GM18505 (cell line): ENCODE measurements at regions not wholly inside any gene's neighbourhood (a gene's known extent, or its start where the extent isn't known, plus 50 kb on each side); places are given as distances from the start of the nearest gene placed in this dataset.
A peak's percentile ranks its signal among the peaks of the same experiment; 100 is the strongest.

Experiments
- ATAC-seq: cut with Tn5 transposase; IDR thresholded peaks from one replicate; pipeline ENCODE4 v1.9.1; 2021; ENCODE audit not compliant: unreplicated experiment
- POLR2A ChIP-seq: IDR thresholded peaks from 4 replicates; pipeline ENCODE4 v1.6.1; 2011; ENCODE audit warnings: borderline replicate concordance; ENCODE audit not compliant: insufficient read depth, insufficient read length; ENCODE audit errors: extremely low read depth

DNA sequence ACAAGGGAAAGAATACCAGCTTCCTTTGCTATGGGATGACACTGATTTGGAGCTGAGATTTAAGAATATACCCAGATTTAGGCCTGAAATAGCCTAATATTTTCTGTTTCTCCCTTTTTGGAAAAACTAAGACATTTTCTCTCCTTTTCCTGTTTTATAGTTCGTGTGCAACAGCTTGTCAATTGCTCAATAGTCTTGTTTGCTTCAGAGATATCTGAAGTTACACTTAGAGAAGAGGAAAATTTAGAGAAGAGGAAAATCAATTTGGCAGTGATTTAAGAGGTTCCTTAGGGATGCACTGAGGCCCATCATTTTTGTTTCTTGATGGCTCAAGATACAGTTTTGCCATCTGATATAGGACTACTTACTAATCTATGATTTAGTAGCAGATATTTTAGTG is 398.6 kb downstream of the RFPL4B start:
- ATAC-seq = no peak
- no peak for TF ChIP-seq POLR2A

DNA sequence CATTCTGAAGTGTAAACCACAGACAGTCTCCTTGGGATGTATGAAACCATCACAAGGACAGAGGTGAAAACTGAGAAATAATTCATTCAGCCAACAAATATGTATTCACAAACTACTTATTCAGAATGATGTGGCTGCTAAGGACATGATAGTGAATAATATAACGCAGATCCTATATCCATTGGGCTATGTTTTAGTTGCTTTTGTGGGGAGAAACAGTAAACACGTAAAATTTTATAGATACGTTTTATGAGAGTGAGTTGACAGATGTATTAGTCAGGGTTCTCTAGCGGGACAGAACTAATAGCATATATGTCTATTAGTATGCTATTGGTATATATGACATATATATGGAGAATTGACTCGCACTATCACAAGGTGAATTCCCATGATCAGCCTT is 402.5 kb downstream of the RFPL4B start:
- no peak for TF ChIP-seq POLR2A
- ATAC-seq = no peak

DNA sequence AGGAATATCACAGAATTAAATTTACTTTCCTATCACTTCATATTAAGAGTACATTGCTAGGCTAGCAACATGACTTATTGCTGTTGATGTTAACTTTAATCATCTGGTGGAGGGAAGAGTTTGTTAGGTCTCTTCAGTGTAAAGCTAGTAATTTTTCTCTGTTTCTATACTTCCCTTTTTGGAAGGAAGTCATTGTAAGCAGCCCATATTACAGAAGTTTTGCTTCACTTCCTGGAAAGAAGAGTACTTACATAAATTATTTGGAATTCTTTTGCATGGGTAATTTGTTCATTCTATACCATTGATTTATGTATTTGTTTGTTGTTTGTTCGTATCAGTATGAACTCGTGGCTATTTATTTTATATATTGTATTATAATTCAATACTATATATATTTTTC is 405.2 kb downstream of the RFPL4B start:
- TF ChIP-seq POLR2A = no peak

DNA sequence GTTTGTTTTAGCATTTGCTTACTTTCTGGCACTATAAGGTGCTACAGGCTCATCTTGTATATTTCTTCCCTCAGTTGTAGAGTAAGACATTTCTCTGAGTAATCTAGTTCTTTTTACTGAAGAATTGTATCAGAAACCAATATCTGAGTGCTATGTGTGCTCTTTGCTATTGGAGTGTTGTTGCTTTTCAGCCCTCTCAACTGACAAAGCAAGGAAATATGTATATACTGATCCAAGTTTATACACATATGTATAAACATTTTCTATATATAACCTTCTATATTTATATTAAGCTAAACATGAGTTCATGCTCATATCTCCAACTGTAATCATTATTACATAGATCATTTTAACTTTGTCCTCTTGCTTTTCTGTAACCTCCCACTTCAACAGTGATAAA is 405.7 kb downstream of the RFPL4B start:
- no peak for ATAC-seq
- TF ChIP-seq POLR2A = no peak

More for the DNA sequence above, 405.2 kb downstream of the RFPL4B start:
- no peak for ATAC-seq

DNA sequence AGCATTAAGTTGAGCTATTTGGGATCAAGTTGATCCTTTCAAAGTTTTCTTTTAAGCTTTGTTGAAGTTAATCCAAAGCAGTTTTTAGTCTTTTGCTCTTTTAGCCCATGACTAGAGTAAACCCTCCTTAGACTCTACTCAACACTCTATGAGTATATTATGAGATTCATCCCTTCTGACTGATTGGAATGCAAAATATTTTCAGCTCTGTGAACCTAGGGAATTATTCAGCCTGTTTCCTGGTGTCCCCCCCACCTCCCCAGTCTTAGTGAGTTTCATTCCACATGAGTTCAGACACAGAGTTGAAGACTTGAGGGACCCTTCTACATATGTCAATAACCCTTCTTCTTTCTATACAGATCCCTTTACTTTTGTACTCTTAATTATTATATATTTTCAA is 413.7 kb downstream of the RFPL4B start:
- no peak for TF ChIP-seq POLR2A
- no peak for ATAC-seq

DNA sequence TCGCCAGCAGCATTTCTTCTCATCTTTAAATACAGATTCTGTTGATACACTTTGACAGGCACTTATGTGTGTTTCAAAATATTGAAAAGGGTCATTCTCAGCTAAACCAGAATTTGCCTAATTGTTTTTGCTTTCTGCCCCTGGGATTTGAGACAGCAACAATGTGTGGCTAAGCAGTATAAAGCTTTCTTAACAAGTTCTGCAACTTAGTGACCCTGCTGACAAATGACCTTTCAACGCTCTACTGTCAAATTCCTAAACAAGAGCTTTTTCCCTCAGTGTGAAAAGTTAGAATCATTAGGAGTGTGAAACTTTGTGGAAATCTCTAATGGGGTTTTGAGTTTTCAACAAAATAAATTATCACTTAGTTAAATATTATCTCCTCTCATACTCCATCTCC is 414.6 kb downstream of the RFPL4B start:
- no peak for ATAC-seq
- TF ChIP-seq POLR2A = no peak

DNA sequence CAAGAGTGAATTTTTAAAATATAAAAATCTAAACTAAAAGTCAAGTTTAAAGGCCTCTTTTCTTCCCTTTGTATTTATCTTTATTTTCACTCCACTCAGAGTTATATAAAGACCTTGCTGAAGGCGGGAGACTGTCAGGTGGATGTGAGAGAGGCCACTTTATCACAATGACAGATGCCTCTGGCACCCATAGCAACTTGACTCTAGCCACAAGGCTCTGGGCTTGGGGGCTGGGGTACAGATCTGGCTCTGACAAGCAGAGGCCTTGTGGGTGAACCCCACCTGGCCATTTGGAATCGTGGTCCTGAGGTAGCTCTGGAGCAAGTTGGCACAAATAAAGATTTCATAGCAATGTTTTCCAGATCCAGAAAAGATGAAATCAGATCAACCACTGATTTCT is 417.2 kb downstream of the RFPL4B start:
- no peak for ATAC-seq
- no peak for TF ChIP-seq POLR2A

DNA sequence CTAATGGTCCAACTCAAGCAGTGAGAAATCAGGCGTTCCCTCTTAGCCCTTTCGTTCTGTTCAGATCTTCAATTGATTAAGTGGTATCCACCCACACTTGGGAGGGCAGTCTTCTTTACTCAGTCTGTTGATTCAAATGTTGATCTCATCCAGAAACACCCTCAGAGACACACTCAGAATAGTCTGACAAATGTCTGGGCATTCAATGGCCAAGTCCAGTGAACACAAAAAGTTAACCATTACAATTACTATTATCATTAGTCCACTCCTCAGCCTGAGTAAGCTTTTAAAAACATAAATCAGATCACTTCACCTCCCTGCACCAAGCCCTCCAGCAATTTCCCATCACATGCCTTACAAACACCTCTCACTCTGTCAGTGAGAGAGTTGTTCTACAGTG is 423.2 kb downstream of the RFPL4B start:
- no peak for ATAC-seq

DNA sequence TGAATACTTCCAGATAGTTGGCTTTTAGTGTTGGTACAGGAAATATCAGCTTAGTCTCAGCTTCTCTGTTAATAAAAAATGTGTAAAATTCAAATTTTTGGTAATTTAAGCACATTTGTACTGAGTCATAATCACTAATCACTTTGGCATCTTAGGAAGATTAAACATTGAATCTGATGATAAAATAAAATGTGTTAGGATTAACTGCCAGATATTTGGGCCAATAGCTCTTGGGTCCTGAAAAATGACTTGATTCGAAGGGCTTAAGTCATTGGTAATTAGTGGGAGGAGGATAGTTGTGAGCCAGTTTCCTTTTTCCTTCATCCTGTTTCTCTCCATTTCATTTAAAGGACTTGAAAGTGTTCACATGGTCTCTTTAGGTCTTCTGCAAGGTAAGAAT is 426.1 kb downstream of the RFPL4B start:
- TF ChIP-seq POLR2A = no peak
- ATAC-seq = no peak

More for the DNA sequence above, 423.2 kb downstream of the RFPL4B start:
- no peak for TF ChIP-seq POLR2A

DNA sequence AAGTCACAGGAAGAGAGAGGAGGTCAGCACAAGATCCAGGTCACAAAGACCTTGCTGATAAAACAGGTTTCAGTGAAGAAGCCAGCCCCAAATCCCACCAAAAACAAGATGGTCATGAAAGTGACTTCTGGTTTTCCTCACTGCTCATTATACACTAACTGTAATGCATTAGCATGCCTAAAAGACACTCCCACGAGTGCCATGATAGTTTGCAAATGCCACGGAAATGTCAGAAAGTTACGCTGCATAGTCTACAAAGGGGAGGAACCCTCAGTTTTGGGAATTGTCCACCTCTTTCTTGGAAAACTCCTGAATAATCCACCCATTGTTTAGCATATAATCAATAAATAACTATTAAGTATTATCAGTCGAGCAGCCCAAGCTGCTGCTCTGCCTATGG is 427.2 kb downstream of the RFPL4B start:
- no peak for ATAC-seq
- no peak for TF ChIP-seq POLR2A

DNA sequence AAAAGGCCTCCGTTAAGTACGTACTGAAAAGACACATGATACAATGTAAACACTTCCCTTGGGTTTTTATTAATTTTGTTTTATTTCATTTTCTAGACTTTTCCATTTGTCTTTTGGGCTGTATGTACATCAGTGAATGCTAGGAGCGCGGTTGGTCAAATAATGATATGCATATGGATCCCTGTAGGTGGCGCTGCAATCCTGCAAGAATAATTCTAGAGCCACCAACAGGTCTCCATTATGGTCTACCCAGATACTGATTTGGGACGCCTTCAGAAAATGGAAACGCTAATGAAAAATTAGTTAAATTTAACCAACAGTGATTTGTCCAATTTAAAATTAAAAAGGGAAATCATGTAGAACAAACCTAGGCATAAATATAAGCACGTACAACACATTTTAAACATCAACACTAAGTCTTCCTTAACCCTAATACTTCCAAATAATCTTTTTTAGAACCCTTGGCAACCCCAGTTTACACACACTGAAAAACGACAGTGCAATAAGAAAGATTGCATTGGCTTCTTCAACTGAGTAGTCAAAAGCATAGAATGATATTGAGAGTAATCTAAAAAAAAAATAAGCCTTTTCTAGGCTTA is 433.5 kb downstream of the RFPL4B start:
- TF ChIP-seq POLR2A = no peak
- ATAC-seq = peak; percentile 95

DNA sequence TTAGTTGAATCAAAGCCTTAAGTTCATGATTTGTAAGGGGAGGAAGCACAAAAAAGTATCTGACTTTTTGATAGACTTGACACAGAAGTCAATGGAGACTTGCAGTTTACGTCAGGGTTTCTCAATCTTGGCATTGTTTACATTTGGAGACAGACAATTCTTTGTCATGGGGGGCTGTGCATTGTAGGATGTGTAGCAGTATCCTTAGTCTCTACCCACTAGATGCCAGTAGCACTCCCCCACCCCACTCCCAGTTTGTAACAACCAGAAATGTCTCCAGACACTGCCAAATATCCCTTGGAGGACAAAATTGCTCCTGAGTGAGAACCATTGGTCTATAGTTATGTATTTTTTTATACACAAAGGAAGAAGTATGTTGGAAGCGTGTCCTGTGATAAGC is 434.1 kb downstream of the RFPL4B start:
- no peak for TF ChIP-seq POLR2A
- ATAC-seq = no peak

DNA sequence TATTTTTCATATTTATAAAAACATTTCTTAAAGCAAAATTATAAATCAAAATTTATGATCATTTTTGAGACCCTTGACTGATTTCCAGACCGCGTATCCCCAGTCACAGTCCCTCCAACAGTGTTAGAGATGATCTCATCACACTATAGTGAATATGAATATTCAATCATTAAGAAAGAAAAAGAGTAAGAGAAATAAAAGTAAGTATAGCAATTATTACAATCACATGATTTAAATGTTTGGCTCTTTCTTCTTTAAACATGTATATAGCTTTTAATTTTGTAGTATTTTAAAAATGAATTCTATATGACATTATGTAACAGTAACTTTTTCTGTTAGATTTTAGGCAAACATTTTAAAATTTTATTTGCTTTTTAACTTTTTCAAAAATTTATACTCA is 438.3 kb downstream of the RFPL4B start:
- TF ChIP-seq POLR2A = no peak
- ATAC-seq = no peak

DNA sequence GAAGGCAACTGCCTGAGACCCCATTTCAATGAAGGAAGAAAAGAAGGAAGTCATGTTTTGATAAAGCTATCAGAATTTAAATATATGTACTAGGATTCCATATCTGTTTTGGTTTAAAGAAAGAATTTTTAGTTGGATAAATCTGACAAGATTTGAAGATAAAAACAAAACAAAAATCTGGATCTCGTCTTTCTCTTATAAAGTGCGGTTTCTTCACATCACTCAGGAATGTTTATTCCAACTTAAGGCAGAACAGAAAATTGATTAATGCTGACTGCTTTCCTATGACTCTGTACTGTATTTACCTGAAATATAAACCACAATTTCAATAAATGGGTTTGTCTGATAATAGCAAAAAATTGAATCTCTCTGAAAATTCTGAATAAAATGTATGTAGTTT is 439.7 kb downstream of the RFPL4B start:
- no peak for TF ChIP-seq POLR2A
- no peak for ATAC-seq

DNA sequence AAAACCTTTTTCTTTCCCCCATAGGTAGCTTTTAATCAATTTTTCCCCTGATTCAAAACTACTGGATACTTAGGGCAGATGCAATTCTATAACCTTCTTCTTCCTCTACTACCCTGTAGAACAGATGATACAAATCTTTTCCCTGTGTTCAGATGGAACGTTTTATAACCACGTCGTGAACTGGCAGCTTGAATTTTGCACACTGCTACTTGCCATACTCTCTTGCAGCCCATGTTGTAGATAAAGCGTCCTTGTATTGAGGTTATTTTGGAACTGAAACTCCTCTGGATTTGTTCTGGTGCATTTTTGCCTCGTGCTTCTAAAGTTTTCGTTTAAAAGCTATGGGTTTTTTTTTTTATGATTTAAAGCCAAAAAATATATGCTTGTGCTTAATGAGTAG is 440.2 kb downstream of the RFPL4B start:
- no peak for TF ChIP-seq POLR2A
- ATAC-seq = no peak

DNA sequence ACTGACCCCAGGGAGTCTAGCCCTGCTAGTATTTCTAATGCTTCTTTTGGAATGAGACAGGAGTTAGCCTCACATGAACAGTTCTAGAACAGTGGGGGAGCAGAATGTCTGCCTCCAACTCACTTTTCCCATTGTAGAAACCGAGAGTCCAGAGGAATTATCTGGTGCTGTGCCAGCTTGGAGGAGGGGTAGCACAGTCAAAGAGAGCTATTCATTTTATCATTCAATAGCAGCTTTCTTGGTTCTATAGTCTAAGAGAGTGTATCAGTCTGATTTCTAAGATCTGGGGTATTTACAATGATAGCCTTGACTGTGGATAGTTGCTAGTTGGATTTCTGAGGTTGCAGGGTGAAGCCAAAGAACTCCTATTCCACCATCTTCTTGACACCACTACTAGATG is 448.2 kb downstream of the RFPL4B start:
- TF ChIP-seq POLR2A = no peak
- no peak for ATAC-seq

DNA sequence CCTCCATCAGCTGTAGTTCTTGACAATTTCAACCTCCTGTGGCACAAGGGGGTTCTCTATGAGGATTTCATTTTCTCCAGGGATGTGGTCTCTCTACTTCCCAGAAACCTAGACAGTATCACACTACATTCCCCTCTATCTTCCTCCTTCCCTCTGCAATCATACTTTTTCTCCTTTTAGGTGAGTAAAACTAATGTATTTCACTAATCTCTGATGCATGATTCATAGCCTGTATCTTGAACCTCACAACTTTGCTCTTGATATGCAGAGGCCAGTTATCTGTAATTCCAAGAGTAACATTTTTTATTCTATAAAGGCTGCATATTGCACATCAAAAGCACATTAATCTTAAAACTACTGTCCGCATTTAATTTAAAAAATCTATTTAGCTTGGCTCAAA is 449.6 kb downstream of the RFPL4B start:
- no peak for TF ChIP-seq POLR2A
- no peak for ATAC-seq
